Tibial nerve (tissue), 3 donors: ENCODE measurements at regions not wholly inside any gene's neighbourhood (a gene's known extent, or its start where the extent isn't known, plus 50 kb on each side); places are given as distances from the start of the nearest gene placed in this dataset.
"Not testable (repeated sequence)": the region's sequence is repeated elsewhere in the genome, so short reads cannot be mapped to it uniquely, and the experiment has no call there.

Experiments
- CTCF ChIP-seq, 5 experiments: fragments of 200-600 bp in 3 of 5; fragments of 450-650 bp in 2 of 5; sonication (generic) in 3 of 5; IDR thresholded peaks; one replicate each; pipeline ENCODE4 v1.5.1; 2016 to 2019; ENCODE audit warnings: antibody characterized with exemption in 5 of 5, mild to moderate bottlenecking in 3 of 5, moderate library complexity in 2 of 5
- POLR2A ChIP-seq, 2 donors: fragments of 450-650 bp; IDR thresholded peaks; one replicate each; pipeline ENCODE4 v1.6.1; 2017; ENCODE audit warnings: antibody characterized with exemption in 2 of 2, mild to moderate bottlenecking in 2 of 2, moderate library complexity in 2 of 2

DNA sequence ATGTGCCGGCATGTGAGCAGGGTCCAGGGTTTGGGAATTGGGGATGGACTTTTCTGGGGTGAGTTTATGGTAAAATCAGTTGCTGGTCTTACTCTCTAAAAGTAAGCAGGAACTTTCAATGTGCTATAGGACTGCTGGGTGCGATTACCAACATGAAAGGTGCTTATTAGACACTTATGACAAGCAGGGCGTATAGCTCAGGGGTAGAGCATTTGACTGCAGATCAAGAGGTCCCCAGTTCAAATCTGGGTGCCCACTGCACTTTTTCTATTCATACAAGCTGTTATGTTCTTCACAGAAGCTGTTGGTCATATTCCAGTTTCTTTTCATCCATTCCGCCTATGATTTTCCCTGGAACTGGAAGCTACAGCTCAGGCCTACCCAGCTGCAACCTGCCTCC, 58.9 kb upstream of the ZNF746 start:
- not testable (repeated sequence) for TF ChIP-seq CTCF, POLR2A (IDR thresholded peaks at IDR 0.05)
